GM19452 (cell line): ENCODE measurements at regions not wholly inside any gene's neighbourhood (a gene's known extent, or its start where the extent isn't known, plus 50 kb on each side); places are given as distances from the start of the nearest gene placed in this dataset.

ENCODE experiments used
- ATAC-seq: cut with Tn5 transposase; IDR thresholded peaks from one replicate; pipeline ENCODE4 v1.9.1; 2021; ENCODE audit not compliant: unreplicated experiment

DNA sequence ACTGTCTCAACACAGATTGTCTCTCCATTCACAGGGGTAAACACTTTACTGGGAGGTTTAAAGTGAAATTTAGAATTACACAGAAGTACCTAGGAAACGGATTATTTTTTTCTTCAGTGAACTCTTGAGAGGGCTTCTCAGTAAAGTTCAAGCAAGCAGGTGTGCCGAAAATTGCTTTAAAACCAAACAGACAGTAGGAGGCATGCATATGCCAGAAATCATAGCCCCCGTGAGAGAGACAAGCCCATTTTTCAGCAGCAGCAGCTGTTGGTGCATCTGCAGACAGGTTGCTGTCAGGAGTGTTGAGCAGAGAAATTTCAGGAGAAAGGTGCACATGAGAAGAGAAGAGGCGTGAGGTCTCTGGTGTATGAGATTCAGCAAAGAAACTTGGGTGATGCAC is 2115.5 kb upstream of the CELF4 start:
- ATAC-seq, result no peak

DNA sequence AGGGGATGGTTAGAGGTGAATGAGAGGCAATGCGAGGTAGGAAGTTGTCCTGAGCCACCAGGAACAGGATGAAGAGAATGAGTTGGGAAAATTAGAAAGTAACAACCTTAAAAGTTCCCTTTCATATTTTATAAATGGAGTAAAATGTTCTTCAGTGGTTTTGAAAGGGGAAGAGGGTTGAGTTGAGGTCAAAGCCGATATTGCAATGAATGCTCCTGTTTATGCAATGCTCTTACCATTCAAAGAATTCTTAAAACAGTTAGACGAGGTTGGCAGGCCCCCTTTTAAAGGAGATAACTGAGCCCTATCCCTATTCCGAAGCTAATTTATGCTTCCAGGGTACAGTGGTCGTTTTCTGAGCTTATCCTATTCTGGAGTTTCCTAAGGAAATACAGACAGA is 2110.3 kb upstream of the CELF4 start:
- ATAC-seq, result no peak

DNA sequence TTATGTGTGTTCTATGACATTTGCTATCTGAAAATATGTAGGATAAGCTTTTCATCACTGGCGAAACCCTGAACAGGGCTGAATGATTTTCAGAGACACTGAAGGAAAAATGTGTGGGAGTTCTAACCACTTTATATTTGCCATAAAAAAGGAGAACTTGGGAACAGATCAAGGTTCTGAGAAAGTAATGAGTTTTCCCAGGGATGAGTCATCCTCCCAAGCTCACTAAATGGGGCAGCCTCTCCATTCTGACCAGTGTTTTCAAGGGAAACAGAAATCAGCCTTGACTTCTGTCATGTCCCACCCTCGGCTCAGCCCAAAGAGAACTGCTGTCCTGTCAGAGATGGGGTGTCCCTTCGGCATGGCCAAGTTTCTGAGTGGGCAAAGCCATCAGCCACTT is 2109.8 kb upstream of the CELF4 start:
- no peak for ATAC-seq

- no peak for ATAC-seq
Measured at GRCh38 chr18:39672171-39672570, 2106.6 kb upstream of the CELF4 start.

GRCh38 chr18:39667905-39668304 is 2102.3 kb upstream of the CELF4 start:
- no peak for ATAC-seq

DNA sequence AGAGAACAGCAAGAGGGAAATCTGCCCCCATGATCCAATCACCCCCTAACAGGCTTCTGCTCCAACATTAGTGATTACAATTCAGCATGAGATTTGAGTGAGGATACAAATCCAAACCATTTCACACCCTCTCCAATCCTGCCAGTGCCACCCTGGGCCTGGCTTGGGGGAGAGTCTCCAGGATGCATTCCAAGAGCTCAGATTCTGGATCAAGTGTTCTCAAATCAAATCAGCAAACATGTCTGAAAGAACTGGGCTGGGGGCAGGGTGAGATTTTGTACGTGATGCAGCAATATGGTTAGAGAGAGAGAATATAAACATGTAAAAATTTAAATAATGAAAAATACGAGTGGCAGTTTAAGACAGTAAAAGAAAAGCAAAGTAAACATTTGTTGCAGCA is 2100.9 kb upstream of the CELF4 start:
- no peak for ATAC-seq

GRCh38 chr18:39661856-39662366 is 2096.3 kb upstream of the CELF4 start:
- no peak for ATAC-seq

DNA sequence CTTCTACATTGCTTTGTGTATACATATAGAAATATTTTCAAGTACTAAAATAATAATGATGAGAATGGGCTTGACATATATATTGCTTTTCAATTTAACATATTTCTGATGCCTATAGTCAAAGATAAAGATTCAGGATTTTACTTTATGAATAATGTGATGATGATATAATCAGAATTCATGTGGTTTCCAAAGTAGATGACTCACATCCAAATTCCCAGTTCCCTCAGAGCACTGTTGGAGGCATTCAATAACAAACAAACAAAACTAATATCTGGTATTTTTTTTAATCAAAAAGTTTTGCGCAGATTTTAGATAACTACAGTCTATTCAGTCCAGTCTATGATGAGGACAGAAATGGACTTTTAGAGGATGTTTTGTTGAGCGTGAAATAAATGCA is 2094.5 kb upstream of the CELF4 start:
- no peak for ATAC-seq

DNA sequence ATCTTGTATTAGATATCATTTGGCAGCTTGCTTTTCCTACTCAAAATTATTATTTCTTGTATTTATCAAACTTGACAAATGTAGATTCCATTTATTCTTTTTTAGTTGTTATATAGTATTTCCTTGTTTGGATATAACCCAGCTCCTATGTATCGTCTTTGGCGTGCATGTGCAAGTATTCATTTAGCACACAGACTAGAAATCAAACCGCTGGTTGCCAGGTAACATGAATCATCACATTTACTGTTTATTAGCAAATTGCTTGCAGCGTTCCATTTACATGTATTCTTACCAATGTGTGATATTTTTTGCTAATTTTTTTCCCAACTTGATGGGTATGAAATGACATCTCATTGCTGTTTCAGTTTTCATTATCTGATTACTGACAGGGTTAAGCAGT is 2089.7 kb upstream of the CELF4 start:
- ATAC-seq, result no peak

DNA sequence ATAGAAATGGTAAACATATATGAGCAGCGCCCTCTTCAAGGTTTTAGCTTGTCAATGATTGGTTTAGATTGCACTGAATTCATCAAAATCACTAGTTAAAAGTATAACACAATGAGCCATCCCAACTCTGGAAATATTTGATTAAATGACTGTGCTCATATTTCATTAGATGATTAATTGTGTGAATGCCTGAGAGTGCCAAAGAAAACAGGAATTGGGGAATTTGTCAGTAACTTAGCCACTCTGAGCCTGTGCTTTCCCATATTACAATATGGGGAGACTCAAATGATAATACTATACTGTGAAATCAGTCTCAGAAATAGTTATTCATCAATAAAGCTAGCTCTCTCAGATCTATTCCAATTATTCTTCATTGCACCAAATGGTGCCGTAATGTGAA is 2087.6 kb upstream of the CELF4 start:
- ATAC-seq, result no peak

GRCh38 chr18:39648616-39649015 is 2083.0 kb upstream of the CELF4 start:
- ATAC-seq, result no peak

DNA sequence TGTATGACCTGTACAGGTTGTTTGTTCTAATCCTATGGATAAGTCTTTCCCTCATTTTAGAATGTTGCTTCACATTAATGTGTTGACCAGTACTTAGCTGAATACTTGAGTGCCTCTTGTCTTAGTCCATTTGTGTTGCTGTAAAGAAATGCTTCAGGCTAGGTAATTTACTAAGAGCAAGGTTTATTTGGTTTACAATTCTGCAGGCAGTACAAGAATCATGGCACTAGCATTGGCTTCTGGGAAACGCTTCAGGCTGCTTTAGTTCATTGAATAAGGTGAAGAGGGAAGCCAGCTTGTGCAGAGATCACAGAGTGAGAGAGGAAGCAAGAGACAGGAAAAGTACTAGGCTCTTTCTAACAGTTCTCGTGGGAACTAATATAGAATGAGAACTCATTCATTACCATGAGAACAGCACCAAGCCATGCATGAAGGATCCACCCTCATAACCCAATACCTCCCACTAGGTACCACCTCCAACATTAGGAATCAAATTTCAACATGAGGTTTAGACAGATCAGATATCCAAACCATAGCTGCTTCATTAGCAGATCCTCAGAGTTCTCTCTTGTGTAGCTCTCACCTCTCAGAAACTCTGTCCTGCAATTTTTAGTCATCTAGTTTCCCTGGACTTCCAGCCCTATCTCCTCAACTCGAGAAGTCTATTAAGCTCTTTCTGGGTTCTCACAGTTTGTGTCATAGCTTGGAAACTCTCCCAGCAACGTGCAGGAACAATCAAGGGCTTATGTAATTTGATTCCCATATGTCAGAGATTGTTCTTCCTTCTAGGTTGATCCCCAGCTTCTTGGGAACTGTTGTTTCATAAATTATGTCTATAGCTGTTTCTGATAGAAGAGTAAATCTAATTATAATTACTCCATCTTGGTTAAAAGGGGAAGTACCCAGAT is 2082.3 kb upstream of the CELF4 start:
- no peak for ATAC-seq

DNA sequence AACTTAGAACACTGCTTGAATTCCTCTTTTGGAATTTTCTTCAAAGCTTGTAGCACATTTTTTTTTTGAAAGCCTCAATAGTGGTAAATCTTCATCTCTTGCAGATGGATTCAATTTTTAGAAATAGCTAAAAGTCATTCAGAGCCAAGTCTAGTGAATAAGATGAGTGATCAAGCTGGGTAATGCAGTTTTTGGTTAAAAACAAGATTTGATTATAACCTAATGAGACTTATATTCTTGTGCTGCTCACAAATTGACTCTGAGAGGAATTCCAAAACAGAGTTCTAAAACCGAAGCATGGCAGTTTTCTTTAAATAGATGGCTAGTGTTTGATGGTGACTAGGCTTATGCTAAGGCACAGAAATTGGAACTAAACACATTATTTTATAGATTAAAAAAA is 2072.6 kb upstream of the CELF4 start:
- ATAC-seq, result no peak

DNA sequence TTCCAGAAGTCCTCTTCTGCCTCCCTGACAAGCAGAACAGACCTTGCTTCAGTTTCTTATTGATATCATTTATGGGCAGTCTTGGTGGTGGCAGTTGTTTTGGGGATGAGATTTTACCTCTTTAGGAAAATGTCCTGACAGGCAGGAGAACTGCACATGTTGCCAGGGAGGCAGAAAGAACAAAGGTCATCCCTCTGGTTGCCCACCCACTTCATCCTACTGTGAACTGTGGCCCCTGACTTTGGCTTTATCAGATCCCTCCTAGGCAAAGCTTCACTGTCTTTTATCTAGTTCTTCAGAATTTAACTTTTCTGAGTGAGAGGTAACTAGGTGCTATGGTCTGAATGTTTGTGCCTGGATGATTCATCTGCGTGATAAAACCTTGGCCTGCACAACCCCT is 2071.3 kb upstream of the CELF4 start:
- ATAC-seq, result no peak

DNA sequence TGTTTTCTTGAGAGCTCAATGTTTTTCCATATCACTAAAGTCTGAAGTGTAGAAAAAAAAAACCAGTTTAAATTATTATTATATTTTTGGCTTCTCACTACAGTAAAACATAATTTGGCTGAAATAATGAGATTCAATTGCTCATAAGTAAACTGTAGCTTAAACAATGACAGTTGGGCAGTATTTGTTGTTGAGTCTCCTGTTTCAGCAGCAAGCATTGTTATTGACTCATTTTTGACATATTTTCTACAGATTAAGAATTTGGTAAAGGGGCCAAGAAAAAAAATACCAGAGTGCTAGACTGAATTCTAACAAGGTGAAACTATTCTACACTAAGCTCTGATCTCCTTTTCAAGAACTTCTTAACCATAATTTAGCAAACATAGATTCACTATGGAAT is 2070.4 kb upstream of the CELF4 start:
- no peak for ATAC-seq

DNA sequence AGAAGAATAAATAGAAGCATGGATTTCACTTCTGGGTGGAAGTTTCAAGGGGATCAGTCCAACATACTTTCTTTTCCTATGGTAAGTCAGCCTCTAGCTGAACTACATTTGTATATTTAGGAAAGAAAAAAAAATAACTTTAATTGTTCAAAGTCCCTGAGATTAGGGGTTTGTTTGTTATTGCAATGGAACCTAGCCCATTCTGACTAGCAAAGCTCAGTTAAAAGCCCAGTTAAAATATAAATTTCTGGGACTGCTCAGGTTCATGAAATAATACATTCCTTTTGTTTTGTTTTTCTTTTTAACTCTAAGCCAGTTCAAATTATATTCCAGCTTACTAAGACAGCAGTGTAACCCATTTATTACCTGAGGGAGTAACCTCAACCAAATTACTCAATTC is 2069.6 kb upstream of the CELF4 start:
- ATAC-seq, result no peak

GRCh38 chr18:39627936-39628335 is 2062.3 kb upstream of the CELF4 start:
- no peak for ATAC-seq

DNA sequence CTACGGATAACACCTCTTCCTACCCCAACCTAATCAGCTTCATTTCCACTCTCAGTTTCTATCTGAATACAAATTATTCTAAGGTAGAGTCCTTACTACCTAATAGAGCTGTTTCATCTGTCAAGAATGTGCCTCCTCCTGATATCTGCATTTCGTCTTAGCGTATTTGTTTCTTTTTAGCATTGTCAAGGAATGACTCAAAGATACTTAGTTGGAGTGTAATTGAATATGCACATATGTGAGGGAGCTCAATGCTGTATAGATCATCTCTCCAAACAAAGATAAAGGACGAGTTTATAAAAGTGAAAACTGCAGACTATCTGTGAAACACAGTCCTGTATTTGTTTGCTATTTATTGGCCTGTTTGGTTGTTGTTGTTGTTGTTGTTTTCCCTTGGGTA is 2059.4 kb upstream of the CELF4 start:
- no peak for ATAC-seq

DNA sequence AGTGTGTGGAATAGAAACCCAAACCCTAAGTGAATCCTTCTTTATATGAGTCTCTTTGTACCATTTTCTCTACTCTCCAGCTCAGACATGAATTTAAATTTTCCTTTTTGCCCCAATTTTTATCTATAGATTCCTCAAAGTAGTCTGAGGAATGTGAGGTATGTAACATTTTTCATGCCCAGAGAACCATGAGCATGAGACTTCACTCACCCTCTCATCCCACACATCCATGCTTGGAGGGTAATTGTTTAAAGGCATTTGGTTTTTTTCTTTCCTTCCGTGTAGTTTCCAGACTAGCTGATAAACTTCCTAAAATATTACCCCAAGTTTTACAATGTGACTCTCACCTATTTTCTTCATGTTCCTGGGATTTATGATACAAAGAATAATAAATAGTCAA is 2056.8 kb upstream of the CELF4 start:
- no peak for ATAC-seq

DNA sequence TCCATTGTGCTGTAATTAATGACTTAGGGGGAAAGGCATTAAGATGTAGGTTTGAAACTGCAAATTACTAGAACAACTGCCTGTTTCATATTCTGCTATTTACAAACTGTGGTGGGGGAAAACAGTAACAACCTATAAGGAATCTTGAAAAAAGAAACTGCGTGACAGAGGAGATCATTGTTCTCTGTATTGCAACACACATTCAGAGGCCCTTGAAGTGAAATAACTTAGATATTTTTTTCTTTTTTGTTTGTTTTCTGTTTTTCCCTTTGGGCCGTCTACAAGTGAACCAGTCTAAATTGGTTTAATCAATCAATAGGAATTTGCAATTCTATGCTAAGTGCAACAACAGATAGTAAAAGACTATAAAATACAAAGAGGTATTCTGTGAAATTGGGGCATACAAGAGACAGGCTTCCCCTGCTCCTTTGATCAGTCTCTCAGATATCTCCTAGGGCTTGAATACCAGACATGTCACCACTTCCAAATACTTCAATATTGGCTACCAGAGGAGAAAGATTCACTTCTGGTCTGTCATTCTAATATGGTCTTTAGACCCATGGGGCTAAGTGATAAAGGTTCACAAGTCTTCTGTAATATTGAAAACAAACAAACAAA is 2055.1 kb upstream of the CELF4 start:
- no peak for ATAC-seq

GRCh38 chr18:39618265-39619003 is 2052.8 kb upstream of the CELF4 start:
- no peak for ATAC-seq
